ENCODE measurements at regions not wholly inside any gene's neighbourhood (a gene's known extent, or its start where the extent isn't known, plus 50 kb on each side); places are given as distances from the start of the nearest gene placed in this dataset.

GRCh38 chr22:49148895-49149418 is 678.7 kb downstream of the BRD1 start:
- H3K27ac ChIP-seq: no peak overlapping the region
- no peak overlapping the region for H3K4me3 ChIP-seq
- 0 out of 22 replicates have a peak, but pooled peaks cover 0 to 4% (median 0%) of the 10 kb centered on the region in 11 experiments for H3K27me3 ChIP-seq
- H4K20me1 ChIP-seq: no peaks in the 10 kb centered on the region; a peak in 3 of 22 replicates
- H3K36me3 ChIP-seq: no peaks in the 10 kb centered on the region
- H3K4me1 ChIP-seq: peaks cover 0 to 30% (median 18%) of the 10 kb centered on the region in 10 experiments; a peak in 16 of 20 replicates
- no peak overlapping the region for H3K4me2 ChIP-seq
- TF ChIP-seq Cebpa-rat (IDR thresholded peaks at IDR 0.05): no peak
- no peaks in the 10 kb centered on the region for H3K9me3 ChIP-seq (replicated peaks in 1 of 11)
- no peak overlapping the region for H3K9ac ChIP-seq

DNA sequence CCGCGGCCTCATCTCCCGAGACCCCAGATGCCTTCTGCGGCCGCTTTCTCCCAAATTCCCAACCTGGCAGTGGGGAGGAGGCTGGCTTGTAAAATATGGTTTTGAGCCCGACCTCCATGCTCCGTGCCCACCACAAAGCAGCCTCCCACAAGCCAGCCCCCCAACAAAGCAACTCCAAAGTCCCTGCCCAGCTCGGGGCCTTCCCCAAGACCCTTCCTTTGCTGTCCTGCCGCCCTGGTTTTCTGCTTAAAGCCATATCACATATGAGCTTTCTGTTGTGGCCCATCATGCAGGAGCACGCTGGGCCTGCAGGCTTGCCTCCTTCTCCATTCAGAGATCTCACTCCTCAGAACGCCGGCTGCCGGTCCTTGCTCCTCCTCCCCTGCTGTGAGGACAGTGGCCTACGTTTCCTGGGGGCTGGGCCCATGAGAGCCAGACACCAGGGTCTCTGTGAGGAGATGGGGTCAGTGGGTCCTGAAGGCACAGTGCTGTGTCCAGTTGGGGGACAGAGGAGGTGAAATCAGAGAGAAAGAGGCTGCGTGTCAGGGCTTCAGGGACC is 680.0 kb downstream of the BRD1 start:
- Histone ChIP-seq H3K27me3 (0 out of 22 replicates have a peak, but pooled peaks cover 0 to 4% (median 0%) of the 10 kb centered on the region in 11 experiments), H3K4me1 (peaks cover 0 to 23% (median 14%) of the 10 kb centered on the region in 10 experiments; a peak in 16 of 20 replicates), H3K9me3 (replicated peaks in 1 of 11) (no peaks in the 10 kb centered on the region), H3K36me3 (no peaks in the 10 kb centered on the region), H3K4me3 (no peak overlapping the region), H4K20me1 (no peaks in the 10 kb centered on the region; a peak in 3 of 22 replicates), H3K9ac (no peak overlapping the region), H3K27ac (no peak overlapping the region), H3K4me2 (no peak overlapping the region)
- no peak for TF ChIP-seq Cebpa-rat (IDR thresholded peaks at IDR 0.05)

DNA sequence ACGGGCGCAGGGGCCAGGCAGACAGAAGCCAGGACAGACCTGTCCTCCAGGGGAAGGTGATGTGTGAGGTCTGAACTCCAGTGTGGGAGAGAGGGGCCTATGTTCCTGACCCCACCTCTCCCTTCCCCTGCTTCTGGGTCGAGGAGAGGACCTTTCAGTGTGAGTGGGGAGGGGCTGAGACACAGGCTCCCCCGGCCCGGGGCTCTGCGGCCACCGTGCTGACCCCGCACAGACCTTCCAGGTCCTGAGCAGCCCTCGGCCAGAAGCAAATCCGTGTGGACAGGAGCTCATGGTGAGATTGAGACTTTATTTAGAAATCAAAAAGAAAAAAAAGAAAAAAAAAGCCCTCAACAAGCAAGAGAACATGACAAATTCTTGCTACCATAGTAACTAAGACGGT is 680.5 kb downstream of the BRD1 start:
- Histone ChIP-seq H3K36me3 (no peaks in the 10 kb centered on the region), H3K4me2 (no peak overlapping the region), H3K4me1 (peaks cover 0 to 18% (median 9%) of the 10 kb centered on the region in 10 experiments; a peak in 16 of 20 replicates), H3K4me3 (no peak overlapping the region), H3K9ac (no peak overlapping the region), H3K27ac (no peak overlapping the region), H4K20me1 (no peaks in the 10 kb centered on the region; a peak in 2 of 22 replicates), H3K27me3 (0 out of 22 replicates have a peak, but pooled peaks cover 0 to 4% (median 0%) of the 10 kb centered on the region in 11 experiments), H3K9me3 (replicated peaks in 1 of 11) (no peaks in the 10 kb centered on the region)
- TF ChIP-seq Cebpa-rat (IDR thresholded peaks at IDR 0.05): no peak

DNA sequence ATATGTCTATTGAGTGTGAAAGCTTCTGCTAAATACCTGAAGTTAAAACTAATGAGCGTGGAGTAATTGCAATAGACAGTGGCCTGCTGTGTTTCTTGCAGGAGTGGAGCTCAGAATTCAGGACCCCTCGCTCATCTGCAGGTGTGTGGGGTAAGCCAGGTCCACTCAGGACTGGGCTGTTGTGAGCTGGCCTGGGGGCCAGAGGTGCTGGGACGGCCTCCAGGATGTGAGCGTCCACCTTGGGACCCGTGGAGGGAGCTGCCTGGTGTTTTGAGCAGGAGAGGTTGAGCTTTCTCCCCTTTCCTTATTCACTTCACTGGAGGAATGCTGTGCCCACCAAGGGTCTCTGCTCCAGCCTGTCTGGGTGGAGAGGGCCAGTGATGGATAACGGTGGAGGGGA is 681.2 kb downstream of the BRD1 start:
- no peaks in the 10 kb centered on the region for H3K9me3 ChIP-seq (replicated peaks in 1 of 11)
- no peak overlapping the region for H3K27ac ChIP-seq
- 0 out of 22 replicates have a peak, but pooled peaks cover 0 to 4% (median 0%) of the 10 kb centered on the region in 11 experiments for H3K27me3 ChIP-seq
- peaks cover 0 to 12% (median 3%) of the 10 kb centered on the region in 10 experiments; a peak in 13 of 20 replicates for H3K4me1 ChIP-seq
- TF ChIP-seq Cebpa-rat (IDR thresholded peaks at IDR 0.05): no peak
- no peak overlapping the region for H3K4me2 ChIP-seq
- no peaks in the 10 kb centered on the region; a peak in 2 of 22 replicates for H4K20me1 ChIP-seq
- no peak overlapping the region for H3K9ac ChIP-seq
- H3K36me3 ChIP-seq: no peaks in the 10 kb centered on the region
- no peak overlapping the region for H3K4me3 ChIP-seq

- Histone ChIP-seq H3K9ac (no peak overlapping the region), H3K27me3 (0 out of 22 replicates have a peak, but pooled peaks cover 0 to 4% (median 0%) of the 10 kb centered on the region in 11 experiments), H3K36me3 (no peaks in the 10 kb centered on the region), H3K27ac (no peak overlapping the region), H3K4me2 (no peak overlapping the region), H3K9me3 (replicated peaks in 1 of 11) (no peaks in the 10 kb centered on the region), H4K20me1 (no peaks in the 10 kb centered on the region; a peak in 2 of 22 replicates), H3K4me1 (no peaks in the 10 kb centered on the region), H3K4me3 (no peak overlapping the region)
- TF ChIP-seq Cebpa-rat (IDR thresholded peaks at IDR 0.05): no peak
These were observed 683.9 kb downstream of the BRD1 start for GRCh38 chr22:49143812-49144211.

DNA sequence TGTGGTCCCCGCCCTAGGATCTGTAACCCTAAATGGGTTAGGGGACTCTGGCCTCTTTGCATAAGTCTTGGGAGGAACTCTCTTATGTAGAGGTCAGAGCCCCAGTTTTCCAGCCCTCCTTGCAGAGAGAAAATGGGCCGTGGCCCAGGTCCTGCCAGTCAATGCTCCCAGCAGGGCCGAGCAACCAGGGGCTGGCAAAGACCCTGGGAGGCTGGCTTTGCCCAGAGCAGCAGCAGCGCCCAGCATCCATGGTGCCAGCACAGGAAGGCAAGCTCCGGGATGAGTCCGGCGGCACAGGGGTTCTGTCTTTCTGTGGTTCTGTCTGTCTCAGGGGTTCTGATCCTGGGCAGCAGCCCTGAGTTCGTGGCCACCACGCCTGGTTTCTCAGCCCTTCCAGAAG is 684.8 kb downstream of the BRD1 start:
- TF ChIP-seq Cebpa-rat (IDR thresholded peaks at IDR 0.05): no peak
- no peak overlapping the region for H3K4me2 ChIP-seq
- no peak overlapping the region for H3K27ac ChIP-seq
- H4K20me1 ChIP-seq: no peaks in the 10 kb centered on the region; a peak in 1 of 22 replicates
- no peaks in the 10 kb centered on the region for H3K4me1 ChIP-seq
- H3K36me3 ChIP-seq: no peaks in the 10 kb centered on the region
- 0 out of 22 replicates have a peak, but pooled peaks cover 0 to 4% (median 0%) of the 10 kb centered on the region in 11 experiments for H3K27me3 ChIP-seq
- no peaks in the 10 kb centered on the region for H3K9me3 ChIP-seq (replicated peaks in 1 of 11)
- no peak overlapping the region for H3K9ac ChIP-seq
- no peak overlapping the region for H3K4me3 ChIP-seq

- H3K27me3 ChIP-seq: 0 out of 22 replicates have a peak, but pooled peaks cover 0 to 2% (median 0%) of the 10 kb centered on the region in 11 experiments
- TF ChIP-seq Cebpa-rat (IDR thresholded peaks at IDR 0.05): no peak
- no peaks in the 10 kb centered on the region; a peak in 1 of 22 replicates for H4K20me1 ChIP-seq
- no peak overlapping the region for H3K4me2 ChIP-seq
- H3K9ac ChIP-seq: no peak overlapping the region
- H3K36me3 ChIP-seq: no peaks in the 10 kb centered on the region
- H3K9me3 ChIP-seq (replicated peaks in 1 of 11): no peaks in the 10 kb centered on the region
- H3K27ac ChIP-seq: no peak overlapping the region
- H3K4me1 ChIP-seq: peaks cover 0 to 3% (median 2%) of the 10 kb centered on the region in 10 experiments; a peak in 6 of 20 replicates
- H3K4me3 ChIP-seq: no peak overlapping the region
These were observed 685.4 kb downstream of the BRD1 start for GRCh38 chr22:49142296-49142695.

- Histone ChIP-seq H3K9ac (no peak overlapping the region), H3K4me3 (no peak overlapping the region), H3K4me1 (peaks cover 0 to 8% (median 7%) of the 10 kb centered on the region in 10 experiments; a peak in 8 of 20 replicates), H3K36me3 (no peaks in the 10 kb centered on the region), H4K20me1 (no peaks in the 10 kb centered on the region; a peak in 1 of 22 replicates), H3K4me2 (no peak overlapping the region), H3K27ac (no peak overlapping the region), H3K9me3 (replicated peaks in 1 of 11) (no peaks in the 10 kb centered on the region), H3K27me3 (no peaks in the 10 kb centered on the region)
- TF ChIP-seq Cebpa-rat (IDR thresholded peaks at IDR 0.05): no peak
These were observed 685.9 kb downstream of the BRD1 start for GRCh38 chr22:49141761-49142160.

DNA sequence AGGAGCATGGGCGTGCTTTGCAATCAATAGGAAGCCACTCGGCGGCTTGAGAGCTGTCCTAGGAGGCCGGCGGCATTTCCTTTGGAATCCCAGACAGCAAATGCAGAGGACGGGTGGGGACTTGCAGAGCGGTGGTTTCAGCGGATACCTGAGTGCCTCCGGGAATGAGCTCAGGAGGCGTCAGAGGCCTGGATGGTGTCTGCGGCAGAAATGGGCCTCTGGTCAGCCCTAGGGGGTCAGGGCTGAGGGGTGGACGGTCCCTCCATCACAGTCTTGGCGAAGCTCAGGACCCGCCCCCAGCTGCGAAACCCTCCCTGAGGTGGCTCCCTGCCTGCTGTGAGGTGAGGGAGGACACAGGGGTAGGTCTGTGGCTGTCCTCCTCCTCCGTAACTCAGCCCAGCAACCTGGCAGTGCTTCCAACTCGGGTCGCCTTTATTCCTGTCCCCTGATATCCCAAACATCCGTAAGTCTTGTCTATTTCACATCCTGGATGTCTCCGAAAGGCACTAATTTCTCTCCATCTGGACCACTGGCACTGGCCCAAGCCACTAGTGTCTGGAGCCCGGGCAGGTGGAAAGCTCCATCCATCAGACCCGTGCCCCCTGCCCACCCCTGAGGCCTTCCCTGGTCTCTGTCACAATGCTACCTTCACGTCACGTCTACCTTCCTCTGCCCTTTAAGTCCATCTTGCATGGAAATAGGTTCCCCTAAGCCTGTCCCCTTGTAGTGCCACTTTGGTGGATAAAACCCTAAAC is 686.6 kb downstream of the BRD1 start:
- no peak overlapping the region for H3K4me2 ChIP-seq
- no peaks in the 10 kb centered on the region for H3K36me3 ChIP-seq
- no peaks in the 10 kb centered on the region for H3K9me3 ChIP-seq (replicated peaks in 1 of 11)
- no peak overlapping the region for H3K4me3 ChIP-seq
- H3K27me3 ChIP-seq: no peaks in the 10 kb centered on the region
- H4K20me1 ChIP-seq: no peaks in the 10 kb centered on the region
- H3K4me1 ChIP-seq: peaks cover 0 to 15% (median 13%) of the 10 kb centered on the region in 10 experiments; a peak in 10 of 20 replicates
- no peak for TF ChIP-seq Cebpa-rat (IDR thresholded peaks at IDR 0.05)
- H3K9ac ChIP-seq: no peak overlapping the region
- no peak overlapping the region for H3K27ac ChIP-seq
